LNCAP (cell line): ENCODE measurements at regions not wholly inside any gene's neighbourhood (a gene's known extent, or its start where the extent isn't known, plus 50 kb on each side); places are given as distances from the start of the nearest gene placed in this dataset.

ENCODE experiments used
- TF ChIP-seq, protein P1 (sequence below): fragments of 450-650 bp; IDR thresholded peaks from 2 replicates; pipeline ENCODE4 v1.5.1; 2017; ENCODE audit warnings: mild to moderate bottlenecking

GRCh38 chr1:189152685-189153084 is 1325.0 kb downstream of the BRINP3 start:
- TF ChIP-seq, protein P1, sequence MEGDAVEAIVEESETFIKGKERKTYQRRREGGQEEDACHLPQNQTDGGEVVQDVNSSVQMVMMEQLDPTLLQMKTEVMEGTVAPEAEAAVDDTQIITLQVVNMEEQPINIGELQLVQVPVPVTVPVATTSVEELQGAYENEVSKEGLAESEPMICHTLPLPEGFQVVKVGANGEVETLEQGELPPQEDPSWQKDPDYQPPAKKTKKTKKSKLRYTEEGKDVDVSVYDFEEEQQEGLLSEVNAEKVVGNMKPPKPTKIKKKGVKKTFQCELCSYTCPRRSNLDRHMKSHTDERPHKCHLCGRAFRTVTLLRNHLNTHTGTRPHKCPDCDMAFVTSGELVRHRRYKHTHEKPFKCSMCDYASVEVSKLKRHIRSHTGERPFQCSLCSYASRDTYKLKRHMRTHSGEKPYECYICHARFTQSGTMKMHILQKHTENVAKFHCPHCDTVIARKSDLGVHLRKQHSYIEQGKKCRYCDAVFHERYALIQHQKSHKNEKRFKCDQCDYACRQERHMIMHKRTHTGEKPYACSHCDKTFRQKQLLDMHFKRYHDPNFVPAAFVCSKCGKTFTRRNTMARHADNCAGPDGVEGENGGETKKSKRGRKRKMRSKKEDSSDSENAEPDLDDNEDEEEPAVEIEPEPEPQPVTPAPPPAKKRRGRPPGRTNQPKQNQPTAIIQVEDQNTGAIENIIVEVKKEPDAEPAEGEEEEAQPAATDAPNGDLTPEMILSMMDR, result no peak

- TF ChIP-seq, protein P1, result no peak
Measured at GRCh38 chr1:189158155-189158554, 1319.5 kb downstream of the BRINP3 start.

DNA sequence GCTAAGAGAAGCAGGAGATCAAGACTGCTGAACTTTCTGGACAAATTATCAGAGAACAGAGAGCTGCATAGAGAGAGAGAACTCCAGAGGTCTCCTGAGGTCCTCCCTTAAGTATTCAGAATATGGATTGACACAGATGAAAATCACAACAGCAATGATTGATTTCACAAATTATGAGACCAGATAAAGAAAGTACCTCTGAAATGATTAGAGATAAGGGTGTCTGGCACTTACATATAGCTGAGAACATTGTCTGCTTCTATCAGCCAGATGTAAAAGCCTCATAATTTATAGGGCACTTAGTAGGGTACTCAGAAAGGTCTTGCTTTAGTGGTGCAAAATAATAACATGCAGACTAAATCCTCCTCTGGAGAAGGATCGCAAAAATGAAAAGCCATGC is 1301.8 kb downstream of the BRINP3 start:
- TF ChIP-seq, protein P1, result no peak

GRCh38 chr1:189180057-189180456 is 1297.6 kb downstream of the BRINP3 start:
- TF ChIP-seq, protein P1, result no peak

DNA sequence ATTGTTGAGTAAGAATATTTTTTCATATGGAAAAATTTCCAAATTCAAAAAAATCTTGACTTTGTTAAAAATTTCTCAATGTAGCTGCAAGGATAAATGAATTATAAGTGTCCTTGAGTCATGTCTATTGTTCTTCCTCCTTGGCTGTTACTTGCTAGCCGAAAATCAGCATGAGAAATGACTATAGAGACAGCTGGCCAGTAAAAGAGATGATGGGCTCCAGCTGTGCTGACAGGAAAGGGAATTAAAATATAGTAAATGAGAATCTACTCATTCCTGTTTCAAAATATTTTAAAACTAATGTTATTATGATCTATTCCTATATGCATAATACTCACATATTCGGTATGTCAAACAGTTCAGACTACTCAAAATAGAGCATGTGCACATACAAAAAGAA is 1292.6 kb downstream of the BRINP3 start:
- TF ChIP-seq, protein P1, result no peak

- TF ChIP-seq, protein P1, result no peak
Measured at GRCh38 chr1:189192741-189193520, 1284.7 kb downstream of the BRINP3 start.

GRCh38 chr1:189205863-189206262 is 1271.8 kb downstream of the BRINP3 start:
- TF ChIP-seq, protein P1, result no peak
